BLaER1 (cell line): ENCODE measurements at regions not wholly inside any gene's neighbourhood (a gene's known extent, or its start where the extent isn't known, plus 50 kb on each side); places are given as distances from the start of the nearest gene placed in this dataset.

ENCODE experiments used
- H3K27ac ChIP-seq: shearing (Covaris generic); formaldehyde crosslinking; 2 replicates; pipeline ENCODE4 v1.8.1; 2022
- H3K27me3 ChIP-seq: shearing (Covaris generic); formaldehyde crosslinking; 2 replicates; pipeline ENCODE4 v1.8.1; 2022
- H3K36me3 ChIP-seq: shearing (Covaris generic); formaldehyde crosslinking; 2 replicates; pipeline ENCODE4 v1.8.1; 2022
- H3K4me1 ChIP-seq: shearing (Covaris generic); formaldehyde crosslinking; 2 replicates; pipeline ENCODE4 v1.8.1; 2022
- H3K4me2 ChIP-seq: shearing (Covaris generic); formaldehyde crosslinking; 2 replicates; pipeline ENCODE4 v1.8.1; 2022
- H3K4me3 ChIP-seq: shearing (Covaris generic); formaldehyde crosslinking; 2 replicates; pipeline ENCODE4 v1.8.1; 2022
- H3K9ac ChIP-seq: shearing (Covaris generic); formaldehyde crosslinking; 2 replicates; pipeline ENCODE4 v1.8.1; 2022
- H3K9me3 ChIP-seq: shearing (Covaris generic); formaldehyde crosslinking; 2 replicates; pipeline ENCODE4 v1.8.1; 2022
- H4K20me1 ChIP-seq: shearing (Covaris generic); formaldehyde crosslinking; 2 replicates; pipeline ENCODE4 v1.8.1; 2022
- Cebpa-rat ChIP-seq: shearing (Covaris generic); IDR thresholded peaks from 2 replicates; pipeline ENCODE4 v1.8.1; 2022

- H3K9ac ChIP-seq: no peak overlapping the region
- H3K9me3 ChIP-seq: no peaks in the 10 kb centered on the region
- H3K4me2 ChIP-seq: no peak overlapping the region
- no peaks in the 10 kb centered on the region for H4K20me1 ChIP-seq
- H3K27ac ChIP-seq: no peak overlapping the region
- no peak for TF ChIP-seq Cebpa-rat
- H3K4me1 ChIP-seq: peaks cover 12% of the 10 kb centered on the region
- no peaks in the 10 kb centered on the region for H3K36me3 ChIP-seq
- no peak overlapping the region for H3K4me3 ChIP-seq
- H3K27me3 ChIP-seq: no peaks in the 10 kb centered on the region
Measured at GRCh38 chr2:16331772-16332171, 333.9 kb downstream of the CYRIA start.

GRCh38 chr2:16330982-16331381 lies 334.7 kb downstream of the CYRIA start:
- no peaks in the 10 kb centered on the region for H3K36me3 ChIP-seq
- H3K27me3 ChIP-seq: no peaks in the 10 kb centered on the region
- no peak for TF ChIP-seq Cebpa-rat
- no peak overlapping the region for H3K4me2 ChIP-seq
- peaks cover 20% of the 10 kb centered on the region for H3K4me1 ChIP-seq
- H3K9me3 ChIP-seq: no peaks in the 10 kb centered on the region
- no peaks in the 10 kb centered on the region for H4K20me1 ChIP-seq
- H3K4me3 ChIP-seq: no peak overlapping the region
- H3K9ac ChIP-seq: no peak overlapping the region
- no peak overlapping the region for H3K27ac ChIP-seq

- no peak overlapping the region for H3K27ac ChIP-seq
- H3K4me1 ChIP-seq: peaks cover 22% of the 10 kb centered on the region
- H3K27me3 ChIP-seq: no peaks in the 10 kb centered on the region
- H4K20me1 ChIP-seq: no peaks in the 10 kb centered on the region
- H3K4me3 ChIP-seq: no peak overlapping the region
- TF ChIP-seq Cebpa-rat: no peak
- H3K9ac ChIP-seq: no peak overlapping the region
- no peak overlapping the region for H3K4me2 ChIP-seq
- no peaks in the 10 kb centered on the region for H3K36me3 ChIP-seq
- H3K9me3 ChIP-seq: no peaks in the 10 kb centered on the region
Measured at GRCh38 chr2:16330571-16330970, 335.1 kb downstream of the CYRIA start.

GRCh38 chr2:16330012-16330411 lies 335.6 kb downstream of the CYRIA start:
- no peak for TF ChIP-seq Cebpa-rat
- H3K9me3 ChIP-seq: no peaks in the 10 kb centered on the region
- no peaks in the 10 kb centered on the region for H3K27me3 ChIP-seq
- H3K4me1 ChIP-seq: peaks cover 22% of the 10 kb centered on the region
- H3K4me3 ChIP-seq: no peak overlapping the region
- H3K27ac ChIP-seq: no peak overlapping the region
- no peak overlapping the region for H3K4me2 ChIP-seq
- H4K20me1 ChIP-seq: no peaks in the 10 kb centered on the region
- no peaks in the 10 kb centered on the region for H3K36me3 ChIP-seq
- H3K9ac ChIP-seq: no peak overlapping the region

- Histone ChIP-seq H3K36me3 (no peaks in the 10 kb centered on the region), H3K4me1 (peaks cover 22% of the 10 kb centered on the region), H3K9me3 (no peaks in the 10 kb centered on the region), H3K27me3 (no peaks in the 10 kb centered on the region), H3K4me3 (no peak overlapping the region), H3K4me2 (no peak overlapping the region), H3K27ac (no peak overlapping the region), H4K20me1 (no peaks in the 10 kb centered on the region), H3K9ac (no peak overlapping the region)
- TF ChIP-seq Cebpa-rat: no peak
Measured at GRCh38 chr2:16329421-16329820, 336.2 kb downstream of the CYRIA start.

GRCh38 chr2:16328521-16329190 lies 337.0 kb downstream of the CYRIA start:
- H3K36me3 ChIP-seq: no peaks in the 10 kb centered on the region
- H4K20me1 ChIP-seq: no peaks in the 10 kb centered on the region
- TF ChIP-seq Cebpa-rat: no peak
- no peaks in the 10 kb centered on the region for H3K27me3 ChIP-seq
- no peak overlapping the region for H3K9ac ChIP-seq
- peaks cover 22% of the 10 kb centered on the region for H3K4me1 ChIP-seq
- H3K4me2 ChIP-seq: no peak overlapping the region
- no peak overlapping the region for H3K4me3 ChIP-seq
- no peak overlapping the region for H3K27ac ChIP-seq
- no peaks in the 10 kb centered on the region for H3K9me3 ChIP-seq

GRCh38 chr2:16327326-16327725 lies 338.3 kb downstream of the CYRIA start:
- H3K4me2 ChIP-seq: peak overlapping the region; percentile 74
- H3K4me3 ChIP-seq: no peak overlapping the region
- no peaks in the 10 kb centered on the region for H3K36me3 ChIP-seq
- H3K9ac ChIP-seq: no peak overlapping the region
- no peaks in the 10 kb centered on the region for H3K9me3 ChIP-seq
- H3K4me1 ChIP-seq: peaks cover 22% of the 10 kb centered on the region
- no peaks in the 10 kb centered on the region for H3K27me3 ChIP-seq
- H3K27ac ChIP-seq: no peak overlapping the region
- no peaks in the 10 kb centered on the region for H4K20me1 ChIP-seq
- TF ChIP-seq Cebpa-rat: no peak

GRCh38 chr2:16326711-16327300 lies 338.8 kb downstream of the CYRIA start:
- Histone ChIP-seq H3K27ac (no peak overlapping the region), H3K36me3 (no peaks in the 10 kb centered on the region), H3K27me3 (no peaks in the 10 kb centered on the region), H3K4me3 (no peak overlapping the region), H4K20me1 (no peaks in the 10 kb centered on the region), H3K4me1 (peaks cover 22% of the 10 kb centered on the region), H3K9me3 (no peaks in the 10 kb centered on the region), H3K4me2 (peak overlapping the region; percentile 74), H3K9ac (no peak overlapping the region)
- TF ChIP-seq Cebpa-rat: no peak

GRCh38 chr2:16325976-16326510 lies 339.6 kb downstream of the CYRIA start:
- H3K27ac ChIP-seq: no peak overlapping the region
- H3K9ac ChIP-seq: no peak overlapping the region
- H3K4me3 ChIP-seq: no peak overlapping the region
- H3K4me1 ChIP-seq: peaks cover 22% of the 10 kb centered on the region
- H4K20me1 ChIP-seq: no peaks in the 10 kb centered on the region
- H3K9me3 ChIP-seq: no peaks in the 10 kb centered on the region
- H3K36me3 ChIP-seq: no peaks in the 10 kb centered on the region
- H3K27me3 ChIP-seq: no peaks in the 10 kb centered on the region
- no peak for TF ChIP-seq Cebpa-rat
- peak overlapping the region; percentile 74 for H3K4me2 ChIP-seq
